GM18870 (cell line): ENCODE measurements at regions not wholly inside any gene's neighbourhood (a gene's known extent, or its start where the extent isn't known, plus 50 kb on each side); places are given as distances from the start of the nearest gene placed in this dataset.
A peak's percentile ranks its signal among the peaks of the same experiment; 100 is the strongest.
"Not testable (repeated sequence)": the region's sequence is repeated elsewhere in the genome, so short reads cannot be mapped to it uniquely, and the experiment has no call there.

ENCODE experiments used
- ATAC-seq: cut with Tn5 transposase; IDR thresholded peaks from one replicate; pipeline ENCODE4 v1.9.1; 2021; ENCODE audit warnings: moderate library complexity; ENCODE audit not compliant: unreplicated experiment

DNA sequence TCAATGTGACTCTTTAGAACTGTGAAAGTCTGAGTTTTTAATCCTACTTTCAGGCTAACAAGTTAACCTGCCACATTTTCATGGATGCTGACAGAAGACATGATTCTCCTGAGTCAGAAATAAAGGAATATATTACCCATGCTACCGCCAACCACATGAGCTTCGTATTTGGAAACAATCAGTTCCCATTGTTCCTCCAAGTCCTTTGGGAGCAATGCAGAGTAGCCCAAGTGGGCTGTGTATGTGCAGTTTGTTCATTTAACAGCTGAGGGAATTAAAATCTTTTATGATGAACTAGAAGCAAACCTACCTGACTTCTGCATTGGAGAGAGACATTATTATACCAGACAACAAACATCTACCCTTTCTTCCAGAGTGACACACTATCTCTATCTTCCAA is 169.3 kb upstream of the BET1 start:
- ATAC-seq: no peak

DNA sequence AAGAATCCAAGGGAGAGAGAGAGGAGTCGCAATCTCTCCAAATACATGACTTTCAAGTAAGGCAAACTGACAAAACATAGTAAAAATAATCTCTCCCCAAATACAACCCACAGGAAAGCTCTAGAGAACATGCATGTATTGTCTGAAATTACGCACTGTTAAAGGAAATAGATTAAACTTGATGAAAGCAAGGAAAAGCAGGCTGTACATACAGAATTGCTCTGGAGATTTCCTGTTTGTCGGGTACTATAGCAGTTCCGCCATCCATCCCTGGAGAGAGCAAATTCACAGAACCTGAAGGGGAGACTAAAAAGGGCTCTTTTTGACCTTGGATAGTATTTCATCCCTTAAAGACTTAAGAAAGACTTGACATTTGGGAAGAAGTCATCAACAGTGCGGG is 170.2 kb upstream of the BET1 start:
- ATAC-seq: no peak

DNA sequence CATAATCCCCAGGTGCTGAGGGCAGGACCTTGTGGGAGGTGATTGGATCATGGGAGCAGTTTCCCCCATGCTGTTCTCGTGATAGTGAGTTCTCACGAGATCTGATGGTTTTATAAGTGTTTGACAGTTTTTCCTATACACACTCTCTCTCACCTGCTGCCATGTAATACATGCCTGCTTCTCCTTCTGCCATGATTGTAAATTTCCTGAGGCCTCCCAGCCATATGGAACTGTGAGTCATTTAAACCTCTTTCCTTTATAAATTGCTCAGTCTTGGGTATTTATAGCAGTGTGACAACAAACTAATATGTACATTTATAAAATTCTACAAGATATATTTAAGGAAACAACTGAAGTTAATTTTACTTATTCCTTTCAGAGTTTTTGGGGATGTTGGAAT is 170.8 kb upstream of the BET1 start:
- no peak for ATAC-seq

- no peak for ATAC-seq
These were observed 172.6 kb upstream of the BET1 start for GRCh38 chr7:94176694-94177200.

DNA sequence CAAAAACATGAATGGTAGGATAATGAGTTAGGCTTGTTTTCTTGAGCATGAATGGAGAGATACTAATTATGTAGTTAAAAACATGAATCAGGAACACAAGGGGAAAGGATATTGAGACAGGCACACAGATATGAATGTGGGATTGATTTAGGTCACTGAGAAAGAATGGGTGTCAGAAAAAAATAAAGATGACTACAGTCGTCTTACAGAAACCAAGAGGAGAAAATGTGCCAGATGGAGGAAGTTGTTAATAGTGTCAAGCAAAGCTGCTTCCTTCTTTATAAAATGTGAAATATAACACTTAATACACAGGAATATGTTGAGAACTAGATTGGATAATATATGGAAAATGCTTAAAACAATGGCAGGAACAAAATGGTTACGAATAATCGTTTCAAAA is 173.3 kb upstream of the BET1 start:
- ATAC-seq: no peak

DNA sequence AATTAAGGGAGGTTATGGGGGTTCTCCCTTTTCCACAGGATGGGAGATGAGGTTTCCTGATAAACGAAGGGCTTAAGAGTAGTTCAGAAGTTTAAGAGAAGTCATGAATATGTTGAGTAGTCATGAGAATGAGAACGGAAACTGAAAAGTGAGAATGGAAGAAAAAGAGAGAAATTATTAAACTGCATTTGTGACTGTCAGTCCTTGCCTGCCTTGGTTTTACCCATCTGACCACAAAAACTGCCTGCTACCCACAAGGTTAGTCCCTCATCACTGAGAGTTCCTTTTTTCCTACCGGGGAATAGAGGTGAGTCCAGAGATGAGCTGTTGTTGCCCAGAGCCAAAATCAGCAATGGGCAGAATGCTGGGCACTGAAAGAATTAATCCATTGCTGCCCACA is 174.1 kb upstream of the BET1 start:
- peak; percentile 98 for ATAC-seq

DNA sequence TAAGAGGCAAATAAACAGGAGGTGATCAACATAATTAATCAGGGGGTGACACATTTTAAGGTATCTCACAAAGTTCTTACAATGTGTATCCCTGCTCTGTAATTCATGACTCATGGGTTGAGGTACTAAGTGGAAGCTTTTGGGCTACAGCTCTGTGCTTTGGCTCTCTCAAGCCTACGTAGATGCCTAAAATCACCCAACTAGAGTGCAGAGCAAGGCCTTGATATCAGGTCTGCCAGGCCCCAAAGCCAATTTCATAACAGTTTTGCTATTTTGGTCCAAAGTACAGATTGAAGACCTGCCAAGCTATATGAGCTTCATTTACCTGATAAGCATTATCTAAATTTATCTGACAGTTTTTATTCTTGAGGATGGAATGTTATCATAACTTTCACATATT is 175.3 kb upstream of the BET1 start:
- ATAC-seq: no peak

DNA sequence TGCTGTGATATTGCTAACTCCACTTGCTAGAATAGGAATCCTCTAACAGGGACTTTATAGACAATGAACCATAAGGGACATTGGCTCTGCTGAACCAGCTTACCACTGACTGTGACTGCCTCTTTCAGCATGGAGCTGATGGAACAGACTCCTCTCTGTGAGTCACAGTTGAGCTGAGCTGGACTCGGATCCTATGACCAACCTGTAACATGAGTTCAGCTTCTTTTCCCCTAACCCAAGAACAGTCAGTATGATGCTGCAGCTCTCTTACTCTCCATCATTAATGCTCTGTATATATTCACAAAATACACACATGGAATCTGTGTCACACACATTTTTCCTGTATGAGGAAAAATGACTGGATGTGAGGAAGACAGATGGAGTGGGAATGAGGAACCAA is 177.9 kb upstream of the BET1 start:
- ATAC-seq: no peak

- no peak for ATAC-seq
These were observed 178.6 kb upstream of the BET1 start for GRCh38 chr7:94182721-94183120.

DNA sequence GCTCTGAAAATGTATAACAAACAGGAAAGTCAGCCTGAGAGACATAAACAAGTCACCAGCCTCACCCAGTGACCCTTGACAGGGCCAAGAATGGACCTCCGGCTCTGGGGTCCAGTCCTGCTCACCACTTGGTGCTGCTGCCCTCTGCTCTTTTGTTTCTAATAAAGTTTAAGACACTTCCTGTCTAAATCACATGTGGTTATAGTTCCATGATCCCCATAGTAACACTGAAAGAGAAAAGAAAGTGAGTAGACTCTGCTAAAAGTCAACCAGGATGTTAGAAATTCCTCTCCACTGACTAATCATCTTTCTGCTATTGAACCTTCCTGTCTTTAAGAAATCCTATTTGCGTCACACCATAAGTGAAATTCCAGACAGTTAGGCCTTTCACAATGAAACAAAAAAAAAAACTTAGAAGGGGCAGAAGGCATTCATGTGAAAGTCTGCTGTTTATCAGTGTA is 179.2 kb upstream of the BET1 start:
- ATAC-seq: no peak

GRCh38 chr7:94183891-94184290 is 179.7 kb upstream of the BET1 start:
- no peak for ATAC-seq

DNA sequence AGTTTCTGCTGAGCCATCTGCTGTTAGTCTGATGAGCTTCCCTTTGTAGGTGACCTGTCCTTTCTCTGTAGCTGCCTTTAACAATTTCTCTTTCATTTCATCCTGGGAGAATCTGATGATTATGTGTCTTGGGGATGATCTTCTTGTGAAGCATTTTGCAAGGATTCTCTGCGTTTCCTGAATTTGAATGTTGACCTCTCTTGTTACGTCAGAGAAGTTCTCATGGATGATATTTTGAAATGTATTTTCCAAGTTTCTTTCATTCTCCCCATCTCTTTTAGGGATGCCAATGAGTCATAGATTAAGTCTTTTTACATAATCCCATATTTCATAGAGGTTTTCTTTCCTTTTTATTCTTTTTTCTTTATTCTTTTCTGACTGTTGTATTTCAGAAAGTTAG is 184.2 kb upstream of the BET1 start:
- ATAC-seq: no peak

DNA sequence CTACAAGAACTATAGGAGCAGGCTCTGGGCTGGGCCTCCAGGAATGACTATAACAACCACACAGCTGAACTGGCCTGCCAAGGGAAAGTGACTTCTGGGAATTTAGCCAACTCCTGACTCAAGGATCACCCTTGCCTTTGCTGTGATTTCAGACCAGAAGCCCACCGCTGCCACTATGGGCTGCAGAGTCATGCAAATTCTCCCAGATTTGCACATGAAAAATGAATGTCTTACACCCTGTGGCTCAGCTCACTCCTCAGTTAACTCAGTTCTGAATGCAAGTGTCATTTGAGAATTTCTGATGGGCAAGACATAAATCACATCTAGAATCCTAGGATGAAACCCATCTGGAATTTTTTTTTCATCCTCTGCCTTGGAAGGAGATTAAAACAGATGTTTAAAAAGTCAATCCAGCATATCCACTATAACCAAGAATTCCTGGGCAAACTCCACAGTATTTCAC is 186.5 kb upstream of the BET1 start:
- ATAC-seq: no peak

DNA sequence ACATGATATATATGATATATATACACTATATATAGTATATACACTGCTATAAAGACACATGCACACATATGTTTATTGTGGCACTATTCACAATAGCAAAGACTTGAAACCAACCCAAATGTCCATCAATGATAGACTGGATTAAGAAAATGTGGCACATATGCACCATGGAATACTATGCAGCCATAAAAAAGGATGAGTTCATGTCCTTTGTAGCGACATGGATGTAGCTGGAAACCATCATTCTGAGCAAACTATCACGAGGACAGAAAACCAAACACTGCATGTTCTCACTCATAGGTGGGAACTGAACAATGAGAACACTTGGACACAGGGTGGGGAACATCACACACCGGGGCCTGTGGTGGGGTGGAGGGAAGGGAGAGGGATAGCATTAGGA is 190.3 kb upstream of the BET1 start:
- not testable (repeated sequence) for ATAC-seq

DNA sequence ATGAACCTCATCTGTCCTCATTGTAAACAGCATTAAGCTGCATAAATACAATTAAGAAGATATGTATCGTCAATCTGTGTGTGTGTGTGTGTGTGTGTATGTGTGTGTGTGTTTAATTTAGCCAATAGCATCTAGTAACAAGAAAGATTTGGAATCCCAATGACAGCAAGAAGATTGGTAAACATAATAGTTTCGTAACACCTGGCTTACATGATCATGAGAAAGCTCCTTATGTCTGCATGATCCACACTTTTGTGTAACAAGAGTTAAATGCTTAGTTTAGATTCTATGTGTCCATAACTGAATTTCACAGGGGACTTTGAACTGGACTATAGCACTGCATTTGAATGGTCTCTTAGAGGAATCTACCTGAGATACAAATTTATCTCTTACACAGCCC is 191.0 kb upstream of the BET1 start:
- ATAC-seq: no peak

DNA sequence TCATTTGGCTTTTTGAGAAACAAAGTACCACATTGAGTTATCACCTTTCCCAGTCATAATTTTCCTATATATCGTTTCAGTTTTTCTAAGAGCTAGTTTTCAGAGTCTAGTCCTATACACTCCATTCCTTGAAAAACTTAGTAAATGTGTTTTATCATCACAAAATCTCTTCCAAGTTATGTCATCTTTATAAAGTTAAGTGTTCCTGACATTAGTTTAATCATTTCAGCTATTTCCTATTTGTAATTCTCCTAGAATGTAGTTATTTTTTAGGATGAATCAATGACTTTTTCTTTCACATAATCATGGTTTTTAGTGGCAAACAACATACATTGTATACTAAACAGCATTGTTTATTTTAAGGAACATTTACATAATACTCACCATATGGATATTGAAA is 191.7 kb upstream of the BET1 start:
- no peak for ATAC-seq

GRCh38 chr7:94205529-94205928 is 189.2 kb upstream of the COL1A2 start:
- no peak for ATAC-seq

DNA sequence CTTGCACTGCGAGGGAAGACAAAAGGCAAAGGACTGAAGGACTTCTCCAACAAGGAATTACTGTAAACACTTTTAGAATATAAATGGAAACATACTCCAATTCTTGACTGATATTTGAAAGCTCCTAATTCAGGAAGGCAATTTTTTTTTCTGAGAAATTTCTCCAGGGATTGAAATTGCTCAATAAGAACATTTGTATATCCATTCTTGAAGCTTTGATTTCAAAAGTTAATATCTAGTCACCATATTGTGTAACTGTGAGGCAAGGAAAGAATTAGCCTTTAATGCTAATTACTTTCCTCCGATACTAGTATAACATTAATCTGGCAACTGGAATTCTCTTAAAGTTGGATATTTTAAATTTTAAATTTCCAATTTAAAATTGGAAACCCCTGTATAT is 188.4 kb upstream of the COL1A2 start:
- ATAC-seq: no peak

DNA sequence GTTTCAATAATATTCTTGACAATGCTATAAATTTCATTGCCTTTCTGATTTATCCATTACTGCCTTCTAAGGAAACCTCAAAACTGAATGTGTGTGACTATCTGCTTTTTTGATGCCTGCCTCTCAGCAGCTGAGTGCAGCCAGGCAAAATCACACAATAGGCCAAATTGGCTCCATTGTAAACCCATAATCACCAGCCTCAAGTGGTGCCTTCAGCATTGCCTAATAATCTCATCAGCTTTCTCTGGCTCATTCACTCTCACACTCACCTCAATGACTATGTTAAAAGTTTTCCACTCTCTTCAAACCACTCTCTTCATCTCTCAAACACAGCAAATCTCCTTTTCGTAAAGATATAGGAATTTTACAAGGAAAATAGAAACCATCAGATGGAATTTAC is 182.5 kb upstream of the COL1A2 start:
- ATAC-seq: no peak

DNA sequence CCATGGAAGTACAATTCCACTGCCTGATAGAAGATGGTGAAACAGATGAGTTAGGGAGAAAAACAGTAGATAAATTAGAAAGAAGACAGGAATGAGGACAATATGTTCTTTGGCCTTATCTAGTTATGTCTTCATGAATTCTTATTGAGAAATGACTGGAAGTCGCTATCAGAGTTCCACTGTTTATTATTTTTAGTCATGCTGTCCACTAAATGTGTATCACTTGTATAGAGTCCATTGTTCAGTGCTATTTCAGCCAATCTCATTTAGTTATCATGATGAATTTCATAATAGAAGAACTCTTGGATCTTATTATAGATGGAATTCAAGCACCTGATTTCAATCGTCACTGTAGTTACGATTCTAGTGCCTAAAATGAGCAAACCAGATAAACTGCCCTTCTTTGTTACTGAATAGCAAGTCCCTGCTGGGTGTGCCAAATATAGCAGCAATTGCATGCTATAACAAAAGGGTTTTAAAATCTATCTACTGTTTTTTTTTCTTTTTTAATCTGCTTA is 177.7 kb upstream of the COL1A2 start:
- no peak for ATAC-seq

DNA sequence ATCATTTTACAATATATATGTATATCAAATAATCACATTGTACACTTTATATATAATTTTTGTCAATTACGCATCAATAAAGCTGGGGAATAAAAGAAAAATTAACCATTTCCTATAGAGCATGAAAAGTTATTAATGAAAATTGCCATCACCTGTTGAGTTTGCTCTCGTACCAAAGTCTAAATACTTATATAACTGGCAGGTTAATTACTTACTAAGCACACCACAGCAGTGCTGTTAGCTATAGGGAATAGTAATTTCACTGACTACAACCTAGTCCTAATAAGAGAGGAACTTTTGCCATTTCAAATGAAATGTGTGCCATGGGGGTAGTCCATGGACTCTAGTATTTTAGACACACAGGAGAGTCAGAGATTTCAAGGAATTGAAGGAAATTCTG is 176.9 kb upstream of the COL1A2 start:
- ATAC-seq: no peak

DNA sequence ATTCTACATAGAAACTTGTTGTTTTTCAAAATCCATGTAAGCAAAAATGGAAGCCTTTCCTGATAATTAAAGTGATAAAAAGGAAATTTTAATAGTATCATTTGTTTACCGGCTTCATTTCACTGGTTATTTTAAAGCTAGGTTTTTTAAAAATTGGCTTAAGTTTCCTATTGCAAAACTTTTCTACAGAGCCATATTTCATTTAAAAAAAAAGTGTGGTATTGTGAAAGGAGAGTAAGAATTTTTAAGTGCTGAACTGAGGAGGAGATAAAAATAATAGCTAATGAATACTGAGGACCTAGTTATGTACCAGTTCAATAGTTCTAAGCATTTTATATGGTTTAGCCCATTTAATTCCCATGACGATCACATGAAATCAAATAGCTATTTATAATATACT is 172.2 kb upstream of the COL1A2 start:
- ATAC-seq: no peak

DNA sequence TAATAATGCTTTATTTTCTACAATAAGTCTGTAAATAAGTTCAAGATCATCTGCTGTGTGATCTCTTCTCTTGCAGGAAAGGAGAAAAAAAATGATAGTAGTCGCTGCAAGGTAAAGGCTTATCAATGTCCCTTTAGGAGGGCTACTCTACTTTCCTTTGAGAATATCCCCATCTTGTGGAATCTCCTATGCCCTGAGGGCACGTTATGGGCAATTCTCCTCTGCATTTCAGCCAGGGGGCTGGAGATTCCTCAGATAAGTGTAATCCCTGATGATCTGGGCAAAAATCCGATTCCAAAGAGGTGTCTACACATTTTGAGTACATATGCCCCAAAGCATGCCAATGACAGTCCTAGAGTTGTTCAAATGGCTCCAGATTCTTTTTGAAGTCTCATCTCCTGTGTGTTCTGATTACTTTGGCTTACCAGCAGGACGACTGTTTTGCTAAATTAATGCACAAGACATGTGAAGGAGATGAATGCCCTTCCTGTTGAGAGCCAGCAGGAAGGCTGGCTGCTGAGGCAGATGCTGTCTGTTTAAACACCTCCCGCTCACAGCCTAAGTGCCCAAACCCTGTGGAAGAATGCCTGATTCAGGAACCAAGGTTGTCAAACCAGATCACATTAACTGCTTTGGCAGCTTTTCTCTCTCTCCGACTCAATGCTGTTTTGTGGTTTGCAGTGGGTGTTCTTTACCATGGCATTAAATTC is 171.2 kb upstream of the COL1A2 start:
- ATAC-seq: no peak
